KG1 (cell line): ENCODE measurements at regions not wholly inside any gene's neighbourhood (a gene's known extent, or its start where the extent isn't known, plus 50 kb on each side); places are given as distances from the start of the nearest gene placed in this dataset.
"Not testable (repeated sequence)": the region's sequence is repeated elsewhere in the genome, so short reads cannot be mapped to it uniquely, and the experiment has no call there.

ENCODE experiments used
- DNase-seq: peaks from one replicate; lab custom pipeline; 2025; lab: John Stamatoyannopoulos, UW

- DNase-seq: no peak
Observed at GRCh38 chr2:242004902-242005230, 135.3 kb downstream of the RTP5 start.

DNA sequence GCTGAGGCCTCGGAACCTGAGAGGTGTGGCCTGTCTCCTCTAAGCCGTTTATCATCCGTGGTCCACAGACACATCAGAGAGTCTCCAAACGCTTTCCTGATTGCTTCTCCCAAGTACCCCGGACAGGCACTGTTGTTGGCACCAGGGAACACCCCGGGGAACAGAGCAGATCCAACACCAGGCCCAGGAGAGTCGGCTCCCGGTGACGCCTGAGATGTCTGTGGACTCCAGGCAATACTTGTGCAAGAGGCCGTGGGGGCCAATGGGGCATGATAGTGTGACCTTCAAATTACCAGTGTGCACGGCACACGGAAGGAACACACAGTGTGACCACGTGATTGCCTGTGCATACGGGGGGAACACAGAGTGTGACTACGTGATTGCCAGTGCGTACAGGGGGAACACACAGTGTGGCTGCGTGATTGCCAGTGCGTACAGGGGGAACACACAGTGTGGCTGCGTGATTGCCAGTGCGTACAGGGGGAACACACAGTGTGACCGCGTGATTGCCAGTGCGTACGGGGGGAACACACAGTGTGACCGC lies 136.6 kb downstream of the RTP5 start:
- DNase-seq: not testable (repeated sequence)

DNA sequence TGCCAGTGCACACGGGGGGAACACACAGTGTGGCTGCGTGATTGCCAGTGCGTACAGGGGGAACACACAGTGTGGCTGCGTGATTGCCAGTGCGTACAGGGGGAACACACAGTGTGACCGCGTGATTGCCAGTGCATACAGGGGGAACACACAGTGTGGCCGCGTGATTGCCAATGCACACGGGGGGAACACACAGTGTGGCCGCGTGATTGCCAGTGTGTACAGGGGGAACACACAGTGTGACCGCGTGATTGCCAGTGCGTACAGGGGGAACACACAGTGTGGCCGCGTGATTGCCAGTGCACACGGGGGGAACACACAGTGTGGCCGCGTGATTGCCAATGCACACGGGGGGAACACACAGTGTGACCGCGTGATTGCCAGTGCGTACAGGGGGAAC lies 139.4 kb downstream of the RTP5 start:
- DNase-seq: not testable (repeated sequence)

DNA sequence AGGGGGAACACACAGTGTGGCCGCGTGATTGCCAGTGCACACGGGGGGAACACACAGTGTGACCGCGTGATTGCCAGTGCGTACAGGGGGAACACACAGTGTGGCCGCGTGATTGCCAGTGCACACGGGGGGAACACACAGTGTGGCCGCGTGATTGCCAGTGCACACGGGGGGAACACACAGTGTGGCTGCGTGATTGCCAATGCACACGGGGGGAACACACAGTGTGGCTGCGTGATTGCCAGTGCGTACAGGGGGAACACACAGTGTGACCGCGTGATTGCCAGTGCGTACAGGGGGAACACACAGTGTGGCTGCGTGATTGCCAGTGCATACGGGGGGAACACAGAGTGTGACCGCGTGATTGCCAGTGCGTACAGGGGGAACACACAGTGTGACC lies 140.3 kb downstream of the RTP5 start:
- not testable (repeated sequence) for DNase-seq

- DNase-seq: not testable (repeated sequence)
Observed at GRCh38 chr2:242010252-242011166, 141.0 kb downstream of the RTP5 start.

GRCh38 chr2:242011167-242011513 lies 141.6 kb downstream of the RTP5 start:
- no peak for DNase-seq

- DNase-seq: no peak
Observed at GRCh38 chr2:242011516-242011915, 142.0 kb downstream of the RTP5 start.

DNA sequence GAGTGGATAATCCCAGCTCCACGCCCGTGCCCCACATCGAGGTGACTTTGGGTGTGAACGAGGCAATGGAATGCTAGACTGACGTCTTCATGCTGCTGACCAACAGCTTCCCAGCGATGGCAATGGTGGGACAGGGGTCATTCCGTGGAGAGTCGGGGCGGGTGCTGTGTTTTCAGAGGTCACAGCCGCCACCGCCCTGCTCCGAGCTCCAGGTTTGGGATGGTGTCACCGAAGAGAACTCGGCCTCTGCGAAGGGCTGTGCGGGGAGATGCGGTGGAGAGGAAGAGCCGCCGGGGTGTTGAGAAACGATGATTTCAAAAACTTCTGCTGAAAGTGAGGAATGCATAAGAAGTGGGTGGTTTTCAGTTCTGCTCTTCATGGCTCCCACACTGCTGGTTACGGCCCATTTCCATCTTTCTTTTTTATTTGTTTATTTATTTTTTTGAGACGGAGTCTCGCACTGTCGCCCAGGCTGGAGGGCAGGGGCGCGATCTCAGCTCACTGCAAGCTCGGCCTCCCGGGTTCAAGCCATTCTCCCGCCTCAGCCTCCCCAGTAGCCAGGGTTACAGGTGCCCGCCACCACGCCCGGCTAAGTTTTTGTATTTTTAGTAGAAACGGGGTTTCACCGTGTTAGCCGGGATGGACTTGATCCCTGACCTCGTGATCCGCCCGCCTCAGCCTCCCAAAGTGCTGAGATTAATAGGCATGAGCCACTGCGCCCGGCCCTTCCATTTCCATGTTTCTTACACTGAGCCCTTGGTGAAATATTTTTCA lies 142.6 kb downstream of the RTP5 start:
- DNase-seq: no peak

DNA sequence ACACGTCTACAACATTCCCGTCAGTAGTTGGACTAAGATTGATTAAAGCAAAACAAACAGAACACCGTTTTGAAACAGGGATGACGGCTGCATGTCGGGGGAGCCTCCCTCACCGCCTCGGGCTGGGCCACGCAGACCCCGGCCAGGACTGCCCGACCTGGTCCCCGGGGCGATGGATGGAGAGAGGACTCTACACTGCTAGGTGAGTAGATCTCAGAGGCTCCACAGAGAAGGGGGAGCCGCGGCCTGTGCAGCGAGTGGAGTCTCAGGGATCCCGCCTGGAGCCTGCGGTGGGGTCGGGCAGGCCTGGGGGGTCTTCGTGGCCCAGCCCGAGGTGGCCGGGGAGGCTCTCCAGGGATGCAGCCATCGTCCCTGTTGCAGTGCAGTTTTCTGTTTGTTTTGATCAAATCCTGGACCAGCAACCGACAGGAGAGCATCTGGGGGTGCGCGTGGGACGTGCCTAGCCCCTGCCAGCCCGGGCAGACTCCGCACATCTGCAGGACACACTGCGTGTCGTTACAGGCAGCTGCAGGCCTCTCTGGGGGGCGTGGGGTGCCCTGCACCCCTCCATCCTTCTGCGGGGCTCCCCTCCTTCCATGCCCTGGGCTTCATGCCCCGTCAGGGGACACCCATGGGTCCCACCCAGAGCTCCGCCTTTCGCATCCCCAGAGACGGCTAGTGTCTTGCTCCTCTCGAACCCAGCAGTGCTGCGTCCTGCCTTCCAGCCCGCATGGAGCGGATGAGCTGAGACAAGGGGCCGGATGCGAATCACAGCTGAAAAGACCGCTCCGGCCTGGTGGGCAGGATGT lies 143.6 kb downstream of the RTP5 start:
- DNase-seq: no peak

GRCh38 chr2:242013771-242014170 lies 144.2 kb downstream of the RTP5 start:
- DNase-seq: no peak

GRCh38 chr2:242015108-242016065 lies 145.9 kb downstream of the RTP5 start:
- no peak for DNase-seq

- DNase-seq: no peak
Observed at GRCh38 chr2:242017086-242017485, 147.6 kb downstream of the RTP5 start.

DNA sequence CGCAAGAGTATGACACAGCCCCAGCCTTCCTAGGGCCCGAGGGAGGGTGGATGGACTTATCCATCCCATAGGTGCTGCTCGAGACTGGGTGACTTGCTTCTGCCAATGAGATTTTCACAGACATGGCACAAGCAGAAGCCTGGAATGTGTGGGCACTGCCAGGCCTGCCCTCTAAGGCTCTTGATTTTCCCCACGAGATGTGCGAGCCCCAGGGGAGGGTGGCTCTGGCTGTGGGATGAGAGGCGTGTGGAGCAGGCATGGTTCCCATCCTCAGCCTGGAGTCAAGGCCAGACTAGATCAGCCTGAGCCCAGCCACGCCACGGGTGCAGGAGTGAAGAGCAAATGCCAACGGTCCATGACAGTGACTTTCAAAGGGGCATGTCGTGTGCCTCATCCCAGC lies 148.9 kb downstream of the RTP5 start:
- DNase-seq: not testable (repeated sequence)

DNA sequence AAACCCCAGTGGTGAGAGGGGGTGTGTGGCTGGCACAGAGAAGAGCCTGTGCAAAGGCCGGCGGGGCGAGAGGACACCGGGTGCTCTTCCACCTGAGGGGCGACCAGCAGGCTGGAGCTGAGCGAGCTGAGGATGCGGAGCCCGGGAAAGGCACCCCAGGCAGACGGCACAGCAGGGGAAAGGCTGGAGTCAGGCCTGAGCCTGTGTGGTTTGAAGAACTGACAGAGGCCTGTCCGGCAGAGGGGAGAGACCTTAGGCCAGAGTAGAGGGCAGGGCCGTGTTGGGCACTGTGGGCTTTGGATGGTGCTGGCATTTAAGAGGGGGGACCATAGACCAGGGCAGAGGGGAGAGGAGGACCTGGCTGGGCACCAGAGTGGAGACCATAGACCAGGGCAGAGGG lies 149.8 kb downstream of the RTP5 start:
- DNase-seq: no peak

DNA sequence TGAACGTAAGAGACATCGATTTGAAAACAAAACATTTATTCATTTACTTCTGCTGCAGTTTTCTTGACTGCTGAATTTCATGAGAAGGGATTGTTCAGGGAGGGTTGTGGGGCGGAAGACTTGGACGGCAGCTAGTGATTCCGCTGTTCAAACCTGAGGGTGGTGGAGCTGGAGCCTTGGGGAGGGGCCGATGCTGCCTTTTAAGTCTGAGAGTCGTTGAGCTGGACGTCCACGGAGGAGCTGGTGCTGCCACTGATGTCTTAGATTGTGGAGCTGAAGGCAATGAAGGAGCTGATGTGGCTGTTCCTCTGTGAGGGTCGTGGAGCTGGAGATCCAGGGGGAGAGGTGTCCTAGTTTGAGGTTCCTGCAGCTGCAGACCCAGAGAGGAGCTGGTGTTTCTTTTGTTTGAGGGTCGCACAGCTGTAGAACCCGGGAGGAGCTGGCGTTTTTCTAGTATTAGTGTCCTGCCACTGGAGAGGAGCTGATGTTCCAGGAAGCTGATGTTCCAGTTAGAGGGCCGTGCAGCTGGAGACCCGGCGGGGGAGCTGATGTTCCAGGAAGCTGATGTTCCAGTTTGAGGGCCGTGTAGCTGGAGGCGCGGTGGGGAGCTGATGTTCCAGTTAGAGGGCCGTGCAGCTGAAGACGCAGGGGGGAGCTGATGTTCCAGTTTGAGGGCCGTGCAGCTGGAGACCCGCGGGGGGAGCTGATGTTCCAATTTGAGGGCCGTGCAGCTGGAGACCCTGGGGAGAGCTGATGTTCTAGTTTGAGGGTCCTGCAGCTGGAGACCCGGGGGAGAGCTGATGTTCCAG lies 150.9 kb downstream of the RTP5 start:
- no peak for DNase-seq

DNA sequence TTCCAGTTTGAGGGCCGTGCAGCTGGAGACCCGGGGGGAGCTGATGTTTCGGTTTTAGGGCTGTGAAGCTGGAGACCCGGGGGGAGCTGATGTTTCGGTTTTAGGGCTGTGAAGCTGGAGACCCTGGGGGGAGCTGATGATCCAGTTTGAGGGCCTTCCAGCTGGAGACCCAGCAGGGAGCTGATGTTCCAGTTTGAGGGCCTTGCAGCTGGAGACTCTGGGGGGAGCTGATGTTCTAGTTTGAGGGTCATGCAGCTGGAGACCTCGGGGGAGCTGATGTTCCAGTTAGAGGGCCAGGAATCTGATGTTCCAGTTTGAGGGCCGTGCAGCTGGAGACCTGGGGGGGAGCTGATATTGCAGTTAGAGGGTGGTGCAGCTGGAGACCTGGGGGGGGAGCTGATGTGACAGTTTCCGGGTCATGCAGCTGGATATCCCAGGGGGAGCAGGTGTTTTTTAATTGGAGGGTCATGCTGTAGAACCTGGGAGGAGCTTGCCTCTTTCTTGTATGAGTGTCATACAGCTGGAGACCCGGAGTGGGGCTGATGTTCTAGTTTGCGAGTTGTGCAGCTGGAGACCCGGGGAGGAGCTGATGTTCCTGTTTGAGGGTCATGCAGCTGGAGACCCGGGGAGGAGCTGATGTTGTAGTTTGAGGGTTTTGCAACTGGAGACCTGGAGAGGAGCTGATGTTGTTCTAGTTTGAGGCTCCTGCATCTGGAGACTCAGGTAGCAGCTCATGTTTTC lies 153.2 kb downstream of the RTP5 start:
- no peak for DNase-seq

DNA sequence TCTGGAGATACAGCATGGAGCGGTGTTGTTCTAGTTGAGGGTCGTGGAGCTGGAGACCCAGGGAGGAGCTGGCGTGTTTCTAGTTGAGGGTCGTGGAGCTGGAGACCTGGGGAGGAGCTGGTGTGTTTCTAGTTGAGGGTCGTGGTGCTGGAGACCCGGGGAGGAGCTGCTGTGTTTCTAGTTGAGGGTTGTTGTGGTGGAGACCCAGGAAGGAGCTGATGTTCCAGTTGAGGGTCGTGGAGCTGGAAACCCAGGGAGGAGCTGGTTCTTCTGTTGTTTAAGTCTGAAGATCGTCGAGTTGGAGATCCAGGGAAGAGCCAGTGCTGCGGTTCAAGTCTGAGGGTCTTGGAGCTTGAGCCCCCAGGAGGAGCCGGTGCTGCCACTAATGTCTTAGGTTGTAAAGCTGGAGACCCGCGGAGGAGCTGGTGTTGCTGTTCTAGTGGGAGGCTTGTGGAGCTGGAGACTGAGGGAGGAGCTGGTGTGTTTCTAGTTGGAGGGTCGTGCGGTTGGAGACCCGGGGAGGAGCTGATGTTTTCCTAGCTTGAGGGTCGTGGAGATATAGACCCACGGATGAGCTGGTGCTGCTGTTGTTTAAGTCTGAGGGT lies 155.3 kb downstream of the RTP5 start:
- no peak for DNase-seq

- DNase-seq: no peak
Observed at GRCh38 chr2:242027676-242028450, 158.3 kb downstream of the RTP5 start.
